ENCODE measurements at regions not wholly inside any gene's neighbourhood (a gene's known extent, or its start where the extent isn't known, plus 50 kb on each side); places are given as distances from the start of the nearest gene placed in this dataset.

GRCh38 chr7:153446490-153446889 lies 605.7 kb upstream of the DPP6 start:
- Histone ChIP-seq H3K9me3 (no peaks in the 10 kb centered on the region), H3K27ac (no peak overlapping the region), H3K36me3 (no peaks in the 10 kb centered on the region), H3K27me3 (no peaks in the 10 kb centered on the region), H3K4me1 (no peaks in the 10 kb centered on the region), H3K4me3 (no peak overlapping the region)
- in situ Hi-C loops (cut with MboI; ENCODE audit: low pct_ligation_motif_present in 1 of 4, low pct_unique_long_range_greater_than_20kb in 1 of 4, low sequenced_read_pairs in 3 of 4) (no loop called here), intact Hi-C loops (cut with DNase I; ENCODE audit: low total_unique reads) (no loop called here)
- TF ChIP-seq POLR2AphosphoS5 (IDR thresholded peaks at IDR 0.05) (no peak), EP300 (IDR thresholded peaks at IDR 0.05; ENCODE audit: low read depth) (no peak), POLR2A (IDR thresholded peaks at IDR 0.05) (no peak)
- TF ChIP-seq, protein P1, sequence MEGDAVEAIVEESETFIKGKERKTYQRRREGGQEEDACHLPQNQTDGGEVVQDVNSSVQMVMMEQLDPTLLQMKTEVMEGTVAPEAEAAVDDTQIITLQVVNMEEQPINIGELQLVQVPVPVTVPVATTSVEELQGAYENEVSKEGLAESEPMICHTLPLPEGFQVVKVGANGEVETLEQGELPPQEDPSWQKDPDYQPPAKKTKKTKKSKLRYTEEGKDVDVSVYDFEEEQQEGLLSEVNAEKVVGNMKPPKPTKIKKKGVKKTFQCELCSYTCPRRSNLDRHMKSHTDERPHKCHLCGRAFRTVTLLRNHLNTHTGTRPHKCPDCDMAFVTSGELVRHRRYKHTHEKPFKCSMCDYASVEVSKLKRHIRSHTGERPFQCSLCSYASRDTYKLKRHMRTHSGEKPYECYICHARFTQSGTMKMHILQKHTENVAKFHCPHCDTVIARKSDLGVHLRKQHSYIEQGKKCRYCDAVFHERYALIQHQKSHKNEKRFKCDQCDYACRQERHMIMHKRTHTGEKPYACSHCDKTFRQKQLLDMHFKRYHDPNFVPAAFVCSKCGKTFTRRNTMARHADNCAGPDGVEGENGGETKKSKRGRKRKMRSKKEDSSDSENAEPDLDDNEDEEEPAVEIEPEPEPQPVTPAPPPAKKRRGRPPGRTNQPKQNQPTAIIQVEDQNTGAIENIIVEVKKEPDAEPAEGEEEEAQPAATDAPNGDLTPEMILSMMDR (IDR thresholded peaks at IDR 0.05) = no peak
- WGBS, 2 donors (ENCODE audit: low coverage in 1 of 2) = 46% methylated on average over 2 of the region's 2 CpGs; no CpG with 5 or more reads in 1 of the 2 donors
- DNase-seq = no peak

DNA sequence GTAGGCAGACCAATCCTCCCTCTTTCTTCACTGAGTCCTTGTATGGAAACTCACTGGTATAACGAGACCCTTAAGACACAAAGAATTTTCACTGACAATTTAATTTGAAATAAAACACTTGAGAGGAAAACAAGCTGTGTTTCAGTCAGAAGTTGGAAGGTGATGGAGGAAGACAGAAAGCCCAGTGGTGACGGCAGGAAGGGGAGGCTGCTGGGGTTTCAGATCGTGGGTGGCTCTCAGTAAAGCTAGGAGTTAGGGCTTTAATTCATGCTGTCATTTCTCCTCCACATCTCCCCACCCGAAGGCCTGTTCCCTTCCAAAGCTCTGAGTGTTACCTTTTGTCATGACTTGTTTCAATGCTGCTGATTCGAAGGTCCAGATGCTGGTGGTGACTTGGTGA lies 605.2 kb upstream of the DPP6 start:
- DNase-seq = no peak
- Histone ChIP-seq H3K27me3 (no peaks in the 10 kb centered on the region), H3K36me3 (no peaks in the 10 kb centered on the region), H3K4me1 (no peaks in the 10 kb centered on the region), H3K27ac (no peak overlapping the region), H3K9me3 (no peaks in the 10 kb centered on the region), H3K4me3 (no peak overlapping the region)
- in situ Hi-C loops (cut with MboI; ENCODE audit: low pct_ligation_motif_present in 1 of 4, low pct_unique_long_range_greater_than_20kb in 1 of 4, low sequenced_read_pairs in 3 of 4) (no loop called here), intact Hi-C loops (cut with DNase I; ENCODE audit: low total_unique reads) (no loop called here)
- 52 to 68% methylated on average over 3 to 5 of the region's 5 CpGs for WGBS, 2 donors (ENCODE audit: low coverage in 1 of 2)
- TF ChIP-seq EP300 (IDR thresholded peaks at IDR 0.05; ENCODE audit: low read depth) (no peak), POLR2AphosphoS5 (IDR thresholded peaks at IDR 0.05) (no peak), POLR2A (IDR thresholded peaks at IDR 0.05) (no peak)
- TF ChIP-seq, protein P1 (IDR thresholded peaks at IDR 0.05) = no peak

- WGBS, 2 donors (ENCODE audit: low coverage in 1 of 2) = 77% methylated on average over 3 of the region's 3 CpGs; no CpG with 5 or more reads in 1 of the 2 donors
- TF ChIP-seq POLR2AphosphoS5 (IDR thresholded peaks at IDR 0.05) = no peak
- no peak for TF ChIP-seq EP300 (IDR thresholded peaks at IDR 0.05; ENCODE audit: low read depth)
- TF ChIP-seq, protein P1 (IDR thresholded peaks at IDR 0.05) = no peak
- TF ChIP-seq POLR2A (IDR thresholded peaks at IDR 0.05) = no peak
- Histone ChIP-seq H3K27ac (no peak overlapping the region), H3K36me3 (no peaks in the 10 kb centered on the region), H3K9me3 (no peaks in the 10 kb centered on the region), H3K4me1 (no peaks in the 10 kb centered on the region), H3K4me3 (no peak overlapping the region), H3K27me3 (no peaks in the 10 kb centered on the region)
- DNase-seq = no peak
- in situ Hi-C loops (cut with MboI; ENCODE audit: low pct_ligation_motif_present in 1 of 4, low pct_unique_long_range_greater_than_20kb in 1 of 4, low sequenced_read_pairs in 3 of 4) (no loop called here), intact Hi-C loops (cut with DNase I; ENCODE audit: low total_unique reads) (no loop called here)
Measured at GRCh38 chr7:153452661-153453060, 599.5 kb upstream of the DPP6 start.

DNA sequence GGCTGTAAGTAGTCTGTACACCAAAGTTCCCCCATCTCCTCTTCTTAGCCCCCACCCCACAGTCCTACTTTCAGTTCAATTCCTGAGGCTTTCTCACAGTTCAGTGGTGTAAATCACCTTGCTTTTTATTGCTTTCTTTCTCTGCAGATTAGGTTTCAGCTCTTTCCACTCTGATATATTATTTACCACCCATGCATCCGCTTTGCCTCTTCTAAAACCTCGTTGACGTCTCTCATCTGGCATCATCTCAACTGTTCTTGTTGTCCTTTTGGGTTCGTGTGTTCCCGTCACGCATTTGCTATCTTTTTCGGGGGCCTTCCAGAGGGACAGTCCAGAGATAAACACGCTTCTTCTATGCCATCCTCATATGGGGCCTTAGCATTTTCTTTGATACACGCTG lies 597.9 kb upstream of the DPP6 start:
- Histone ChIP-seq H3K27me3 (no peaks in the 10 kb centered on the region), H3K36me3 (no peaks in the 10 kb centered on the region), H3K4me1 (no peaks in the 10 kb centered on the region), H3K27ac (no peak overlapping the region), H3K9me3 (no peaks in the 10 kb centered on the region), H3K4me3 (no peak overlapping the region)
- WGBS, 2 donors (ENCODE audit: low coverage in 1 of 2) = 75% methylated on average over 4 to 9 of the region's 9 CpGs
- in situ Hi-C loops (cut with MboI; ENCODE audit: low pct_ligation_motif_present in 1 of 4, low pct_unique_long_range_greater_than_20kb in 1 of 4, low sequenced_read_pairs in 3 of 4) = no loop called here
- TF ChIP-seq, protein P1 (IDR thresholded peaks at IDR 0.05) = no peak
- TF ChIP-seq POLR2A (IDR thresholded peaks at IDR 0.05) (no peak), EP300 (IDR thresholded peaks at IDR 0.05; ENCODE audit: low read depth) (no peak), POLR2AphosphoS5 (IDR thresholded peaks at IDR 0.05) (no peak)
- intact Hi-C loops (cut with DNase I; ENCODE audit: low total_unique reads) = no loop called here
- DNase-seq = no peak
